ENCODE measurements at regions not wholly inside any gene's neighbourhood (a gene's known extent, or its start where the extent isn't known, plus 50 kb on each side); places are given as distances from the start of the nearest gene placed in this dataset.

GRCh38 chr21:35404247-35404646 lies 355.1 kb upstream of the RUNX1 start:
- no peak overlapping the region for H3K4me3 ChIP-seq (ENCODE audit: low read depth in 1 of 2, low read length in 2 of 2)
- peaks cover 0 to 7% of the 10 kb centered on the region in 2 donors for H3K4me1 ChIP-seq (ENCODE audit: control insufficient read depth in 1 of 2, insufficient read depth in 2 of 2, low read length in 2 of 2)
- H3K27ac ChIP-seq (ENCODE audit: low read depth, low read length): no peak overlapping the region
- no peaks in the 10 kb centered on the region for H3K9me3 ChIP-seq (ENCODE audit: control insufficient read depth in 1 of 2, low read length in 2 of 2)
- H3K9ac ChIP-seq (ENCODE audit: low read depth in 1 of 2, low read length in 2 of 2): no peak overlapping the region
- no peaks in the 10 kb centered on the region for H3K27me3 ChIP-seq (ENCODE audit: control insufficient read depth in 1 of 2, insufficient read depth in 2 of 2, low read length in 2 of 2)
- H3K36me3 ChIP-seq (ENCODE audit: control insufficient read depth in 1 of 2, insufficient read depth in 2 of 2, low read length in 2 of 2): no peaks in the 10 kb centered on the region

GRCh38 chr21:35402061-35402460 lies 353.0 kb upstream of the RUNX1 start:
- H3K27me3 ChIP-seq (ENCODE audit: control insufficient read depth in 1 of 2, insufficient read depth in 2 of 2, low read length in 2 of 2): no peaks in the 10 kb centered on the region
- H3K36me3 ChIP-seq (ENCODE audit: control insufficient read depth in 1 of 2, insufficient read depth in 2 of 2, low read length in 2 of 2): no peaks in the 10 kb centered on the region
- H3K9ac ChIP-seq (ENCODE audit: low read depth in 1 of 2, low read length in 2 of 2): no peak overlapping the region
- H3K9me3 ChIP-seq (ENCODE audit: control insufficient read depth in 1 of 2, low read length in 2 of 2): no peaks in the 10 kb centered on the region
- H3K4me3 ChIP-seq (ENCODE audit: low read depth in 1 of 2, low read length in 2 of 2): no peak overlapping the region
- H3K27ac ChIP-seq (ENCODE audit: low read depth, low read length): no peak overlapping the region
- no peaks in the 10 kb centered on the region for H3K4me1 ChIP-seq (ENCODE audit: control insufficient read depth in 1 of 2, insufficient read depth in 2 of 2, low read length in 2 of 2)

GRCh38 chr21:35401476-35401875 lies 352.4 kb upstream of the RUNX1 start:
- H3K9me3 ChIP-seq (ENCODE audit: control insufficient read depth in 1 of 2, low read length in 2 of 2): no peaks in the 10 kb centered on the region
- H3K36me3 ChIP-seq (ENCODE audit: control insufficient read depth in 1 of 2, insufficient read depth in 2 of 2, low read length in 2 of 2): no peaks in the 10 kb centered on the region
- no peak overlapping the region for H3K9ac ChIP-seq (ENCODE audit: low read depth in 1 of 2, low read length in 2 of 2)
- no peak overlapping the region for H3K4me3 ChIP-seq (ENCODE audit: low read depth in 1 of 2, low read length in 2 of 2)
- no peaks in the 10 kb centered on the region for H3K4me1 ChIP-seq (ENCODE audit: control insufficient read depth in 1 of 2, insufficient read depth in 2 of 2, low read length in 2 of 2)
- no peaks in the 10 kb centered on the region for H3K27me3 ChIP-seq (ENCODE audit: control insufficient read depth in 1 of 2, insufficient read depth in 2 of 2, low read length in 2 of 2)
- no peak overlapping the region for H3K27ac ChIP-seq (ENCODE audit: low read depth, low read length)

GRCh38 chr21:35400233-35400939 lies 351.3 kb upstream of the RUNX1 start:
- no peaks in the 10 kb centered on the region for H3K4me1 ChIP-seq (ENCODE audit: control insufficient read depth in 1 of 2, insufficient read depth in 2 of 2, low read length in 2 of 2)
- H3K27me3 ChIP-seq (ENCODE audit: control insufficient read depth in 1 of 2, insufficient read depth in 2 of 2, low read length in 2 of 2): no peaks in the 10 kb centered on the region
- no peak overlapping the region for H3K9ac ChIP-seq (ENCODE audit: low read depth in 1 of 2, low read length in 2 of 2)
- H3K9me3 ChIP-seq (ENCODE audit: control insufficient read depth in 1 of 2, low read length in 2 of 2): no peaks in the 10 kb centered on the region
- no peaks in the 10 kb centered on the region for H3K36me3 ChIP-seq (ENCODE audit: control insufficient read depth in 1 of 2, insufficient read depth in 2 of 2, low read length in 2 of 2)
- H3K4me3 ChIP-seq (ENCODE audit: low read depth in 1 of 2, low read length in 2 of 2): no peak overlapping the region
- H3K27ac ChIP-seq (ENCODE audit: low read depth, low read length): no peak overlapping the region

- Histone ChIP-seq H3K4me3 (ENCODE audit: low read depth in 1 of 2, low read length in 2 of 2) (no peak overlapping the region), H3K9ac (ENCODE audit: low read depth in 1 of 2, low read length in 2 of 2) (no peak overlapping the region), H3K27ac (ENCODE audit: low read depth, low read length) (no peak overlapping the region), H3K9me3 (ENCODE audit: control insufficient read depth in 1 of 2, low read length in 2 of 2) (no peaks in the 10 kb centered on the region), H3K27me3 (ENCODE audit: control insufficient read depth in 1 of 2, insufficient read depth in 2 of 2, low read length in 2 of 2) (no peaks in the 10 kb centered on the region), H3K36me3 (ENCODE audit: control insufficient read depth in 1 of 2, insufficient read depth in 2 of 2, low read length in 2 of 2) (no peaks in the 10 kb centered on the region), H3K4me1 (ENCODE audit: control insufficient read depth in 1 of 2, insufficient read depth in 2 of 2, low read length in 2 of 2) (no peaks in the 10 kb centered on the region)
These were observed 350.6 kb upstream of the RUNX1 start for GRCh38 chr21:35399706-35400105.

GRCh38 chr21:35399002-35399530 lies 350.0 kb upstream of the RUNX1 start:
- no peaks in the 10 kb centered on the region for H3K27me3 ChIP-seq (ENCODE audit: control insufficient read depth in 1 of 2, insufficient read depth in 2 of 2, low read length in 2 of 2)
- no peak overlapping the region for H3K4me3 ChIP-seq (ENCODE audit: low read depth in 1 of 2, low read length in 2 of 2)
- no peaks in the 10 kb centered on the region for H3K4me1 ChIP-seq (ENCODE audit: control insufficient read depth in 1 of 2, insufficient read depth in 2 of 2, low read length in 2 of 2)
- H3K9me3 ChIP-seq (ENCODE audit: control insufficient read depth in 1 of 2, low read length in 2 of 2): no peaks in the 10 kb centered on the region
- H3K36me3 ChIP-seq (ENCODE audit: control insufficient read depth in 1 of 2, insufficient read depth in 2 of 2, low read length in 2 of 2): no peaks in the 10 kb centered on the region
- H3K27ac ChIP-seq (ENCODE audit: low read depth, low read length): no peak overlapping the region
- H3K9ac ChIP-seq (ENCODE audit: low read depth in 1 of 2, low read length in 2 of 2): no peak overlapping the region

- H3K27me3 ChIP-seq (ENCODE audit: control insufficient read depth in 1 of 2, insufficient read depth in 2 of 2, low read length in 2 of 2): no peaks in the 10 kb centered on the region
- H3K4me1 ChIP-seq (ENCODE audit: control insufficient read depth in 1 of 2, insufficient read depth in 2 of 2, low read length in 2 of 2): no peaks in the 10 kb centered on the region
- no peak overlapping the region for H3K4me3 ChIP-seq (ENCODE audit: low read depth in 1 of 2, low read length in 2 of 2)
- no peaks in the 10 kb centered on the region for H3K36me3 ChIP-seq (ENCODE audit: control insufficient read depth in 1 of 2, insufficient read depth in 2 of 2, low read length in 2 of 2)
- no peaks in the 10 kb centered on the region for H3K9me3 ChIP-seq (ENCODE audit: control insufficient read depth in 1 of 2, low read length in 2 of 2)
- no peak overlapping the region for H3K27ac ChIP-seq (ENCODE audit: low read depth, low read length)
- H3K9ac ChIP-seq (ENCODE audit: low read depth in 1 of 2, low read length in 2 of 2): no peak overlapping the region
These were observed 349.4 kb upstream of the RUNX1 start for GRCh38 chr21:35398346-35398982.

GRCh38 chr21:35397781-35398180 lies 348.7 kb upstream of the RUNX1 start:
- Histone ChIP-seq H3K36me3 (ENCODE audit: control insufficient read depth in 1 of 2, insufficient read depth in 2 of 2, low read length in 2 of 2) (no peaks in the 10 kb centered on the region), H3K27me3 (ENCODE audit: control insufficient read depth in 1 of 2, insufficient read depth in 2 of 2, low read length in 2 of 2) (no peaks in the 10 kb centered on the region), H3K4me3 (ENCODE audit: low read depth in 1 of 2, low read length in 2 of 2) (no peak overlapping the region), H3K27ac (ENCODE audit: low read depth, low read length) (no peak overlapping the region), H3K9me3 (ENCODE audit: control insufficient read depth in 1 of 2, low read length in 2 of 2) (no peaks in the 10 kb centered on the region), H3K4me1 (ENCODE audit: control insufficient read depth in 1 of 2, insufficient read depth in 2 of 2, low read length in 2 of 2) (no peaks in the 10 kb centered on the region), H3K9ac (ENCODE audit: low read depth in 1 of 2, low read length in 2 of 2) (no peak overlapping the region)

- Histone ChIP-seq H3K36me3 (ENCODE audit: control insufficient read depth in 1 of 2, insufficient read depth in 2 of 2, low read length in 2 of 2) (no peaks in the 10 kb centered on the region), H3K4me1 (ENCODE audit: control insufficient read depth in 1 of 2, insufficient read depth in 2 of 2, low read length in 2 of 2) (no peaks in the 10 kb centered on the region), H3K27me3 (ENCODE audit: control insufficient read depth in 1 of 2, insufficient read depth in 2 of 2, low read length in 2 of 2) (no peaks in the 10 kb centered on the region), H3K9ac (ENCODE audit: low read depth in 1 of 2, low read length in 2 of 2) (no peak overlapping the region), H3K4me3 (ENCODE audit: low read depth in 1 of 2, low read length in 2 of 2) (no peak overlapping the region), H3K27ac (ENCODE audit: low read depth, low read length) (no peak overlapping the region), H3K9me3 (ENCODE audit: control insufficient read depth in 1 of 2, low read length in 2 of 2) (no peaks in the 10 kb centered on the region)
These were observed 347.6 kb upstream of the RUNX1 start for GRCh38 chr21:35396655-35397054.

GRCh38 chr21:35395728-35396127 lies 346.6 kb upstream of the RUNX1 start:
- Histone ChIP-seq H3K36me3 (ENCODE audit: control insufficient read depth in 1 of 2, insufficient read depth in 2 of 2, low read length in 2 of 2) (no peaks in the 10 kb centered on the region), H3K4me3 (ENCODE audit: low read depth in 1 of 2, low read length in 2 of 2) (no peak overlapping the region), H3K27me3 (ENCODE audit: control insufficient read depth in 1 of 2, insufficient read depth in 2 of 2, low read length in 2 of 2) (no peaks in the 10 kb centered on the region), H3K27ac (ENCODE audit: low read depth, low read length) (no peak overlapping the region), H3K4me1 (ENCODE audit: control insufficient read depth in 1 of 2, insufficient read depth in 2 of 2, low read length in 2 of 2) (no peaks in the 10 kb centered on the region), H3K9ac (ENCODE audit: low read depth in 1 of 2, low read length in 2 of 2) (no peak overlapping the region), H3K9me3 (ENCODE audit: control insufficient read depth in 1 of 2, low read length in 2 of 2) (no peaks in the 10 kb centered on the region)
